ENCODE measurements at regions not wholly inside any gene's neighbourhood (a gene's known extent, or its start where the extent isn't known, plus 50 kb on each side); places are given as distances from the start of the nearest gene placed in this dataset.

DNA sequence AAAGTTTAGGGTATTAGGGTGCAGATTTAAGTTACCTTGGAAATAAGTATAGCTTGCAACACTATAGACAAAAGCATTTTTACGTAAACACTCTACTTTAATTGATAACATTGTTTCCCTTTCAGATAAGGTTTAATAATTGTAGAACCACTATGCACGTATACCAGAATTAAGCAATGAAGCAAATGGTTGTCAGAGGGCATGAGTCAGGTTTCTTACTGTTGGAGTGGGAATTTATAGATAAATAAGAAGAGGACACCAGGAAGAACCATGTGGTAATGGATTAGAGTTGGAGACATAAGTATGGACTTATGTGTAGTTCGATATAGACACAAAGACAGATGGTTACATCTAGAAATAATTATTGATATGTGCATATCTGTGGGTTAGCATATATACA lies 355.6 kb downstream of the ETV1 start:
- H3K9me3 ChIP-seq (ENCODE audit: insufficient read depth, low read length) = no peaks in the 10 kb centered on the region
- no peak overlapping the region for H2AFZ ChIP-seq (ENCODE audit: low read depth, low read length)
- TF ChIP-seq, protein P1, sequence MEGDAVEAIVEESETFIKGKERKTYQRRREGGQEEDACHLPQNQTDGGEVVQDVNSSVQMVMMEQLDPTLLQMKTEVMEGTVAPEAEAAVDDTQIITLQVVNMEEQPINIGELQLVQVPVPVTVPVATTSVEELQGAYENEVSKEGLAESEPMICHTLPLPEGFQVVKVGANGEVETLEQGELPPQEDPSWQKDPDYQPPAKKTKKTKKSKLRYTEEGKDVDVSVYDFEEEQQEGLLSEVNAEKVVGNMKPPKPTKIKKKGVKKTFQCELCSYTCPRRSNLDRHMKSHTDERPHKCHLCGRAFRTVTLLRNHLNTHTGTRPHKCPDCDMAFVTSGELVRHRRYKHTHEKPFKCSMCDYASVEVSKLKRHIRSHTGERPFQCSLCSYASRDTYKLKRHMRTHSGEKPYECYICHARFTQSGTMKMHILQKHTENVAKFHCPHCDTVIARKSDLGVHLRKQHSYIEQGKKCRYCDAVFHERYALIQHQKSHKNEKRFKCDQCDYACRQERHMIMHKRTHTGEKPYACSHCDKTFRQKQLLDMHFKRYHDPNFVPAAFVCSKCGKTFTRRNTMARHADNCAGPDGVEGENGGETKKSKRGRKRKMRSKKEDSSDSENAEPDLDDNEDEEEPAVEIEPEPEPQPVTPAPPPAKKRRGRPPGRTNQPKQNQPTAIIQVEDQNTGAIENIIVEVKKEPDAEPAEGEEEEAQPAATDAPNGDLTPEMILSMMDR (IDR thresholded peaks at IDR 0.05; ENCODE audit: low read depth, low read length) = no peak
- no peak for TF ChIP-seq EZH2phosphoT487 (IDR thresholded peaks at IDR 0.05; ENCODE audit: low read depth)
- H3K27me3 ChIP-seq (ENCODE audit: low read depth, low read length) = no peaks in the 10 kb centered on the region
- H3K36me3 ChIP-seq (replicated peaks; ENCODE audit: low read depth, low read length) = no peaks in the 10 kb centered on the region
- no peaks in the 10 kb centered on the region for H3K79me2 ChIP-seq (ENCODE audit: low read length)
- no peak overlapping the region for H3K4me2 ChIP-seq (ENCODE audit: low read length)
- no peak overlapping the region for H3K27ac ChIP-seq (ENCODE audit: low read length)
- no peak overlapping the region for H3K9ac ChIP-seq (ENCODE audit: low read length)
- no peaks in the 10 kb centered on the region for H3K4me1 ChIP-seq (ENCODE audit: low read length)
- no peak overlapping the region for H3K4me3 ChIP-seq (ENCODE audit: low read length)
- H4K20me1 ChIP-seq (ENCODE audit: insufficient read depth, low read length) = no peaks in the 10 kb centered on the region

DNA sequence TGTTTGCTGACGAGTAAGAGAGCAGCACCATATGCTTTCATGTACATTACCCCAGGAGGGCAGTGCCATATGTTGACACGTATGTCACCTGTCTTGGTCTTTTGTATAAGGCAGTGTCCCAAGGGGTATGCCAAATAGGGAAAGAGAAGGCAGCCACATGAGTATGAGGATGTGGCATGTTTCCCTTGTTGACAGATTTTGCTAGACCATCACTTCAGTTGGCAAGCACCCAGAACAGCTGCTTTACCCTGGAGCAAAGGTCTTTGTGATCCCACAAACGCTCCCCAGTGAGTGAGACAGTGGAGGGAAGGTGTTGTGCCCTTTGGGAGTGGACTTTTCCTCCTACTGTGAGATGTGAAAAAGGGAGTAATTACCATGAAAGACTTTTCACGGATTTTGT lies 350.1 kb downstream of the ETV1 start:
- H3K4me1 ChIP-seq (ENCODE audit: low read length) = peaks cover 11% of the 10 kb centered on the region
- no peak overlapping the region for H2AFZ ChIP-seq (ENCODE audit: low read depth, low read length)
- H3K4me2 ChIP-seq (ENCODE audit: low read length) = no peak overlapping the region
- no peaks in the 10 kb centered on the region for H4K20me1 ChIP-seq (ENCODE audit: insufficient read depth, low read length)
- H3K79me2 ChIP-seq (ENCODE audit: low read length) = no peaks in the 10 kb centered on the region
- H3K4me3 ChIP-seq (ENCODE audit: low read length) = no peak overlapping the region
- TF ChIP-seq, protein P1 (IDR thresholded peaks at IDR 0.05; ENCODE audit: low read depth, low read length) = no peak
- TF ChIP-seq EZH2phosphoT487 (IDR thresholded peaks at IDR 0.05; ENCODE audit: low read depth) = no peak
- no peak overlapping the region for H3K9ac ChIP-seq (ENCODE audit: low read length)
- H3K27ac ChIP-seq (ENCODE audit: low read length) = no peak overlapping the region
- no peaks in the 10 kb centered on the region for H3K9me3 ChIP-seq (ENCODE audit: insufficient read depth, low read length)
- no peaks in the 10 kb centered on the region for H3K36me3 ChIP-seq (replicated peaks; ENCODE audit: low read depth, low read length)
- no peaks in the 10 kb centered on the region for H3K27me3 ChIP-seq (ENCODE audit: low read depth, low read length)

DNA sequence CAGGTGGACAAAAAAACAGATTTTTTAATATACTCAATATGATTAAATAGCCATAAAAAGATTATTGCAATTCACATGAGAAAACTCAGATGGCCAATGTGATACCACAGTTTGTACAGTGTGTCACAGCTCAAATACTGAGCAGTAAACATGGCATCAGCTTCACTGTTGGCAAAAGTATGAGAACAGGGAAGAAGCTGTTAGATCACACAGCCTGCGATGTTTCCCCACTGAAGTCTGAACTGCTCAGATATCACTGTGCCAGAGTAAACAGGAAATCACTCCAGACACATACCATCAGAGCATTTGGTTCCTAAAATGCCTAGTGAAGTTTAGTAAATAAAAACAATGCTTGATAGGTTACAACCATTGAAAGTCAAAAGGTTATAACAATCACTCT lies 347.8 kb downstream of the ETV1 start:
- Histone ChIP-seq H3K27ac (ENCODE audit: low read length) (no peak overlapping the region), H4K20me1 (ENCODE audit: insufficient read depth, low read length) (no peaks in the 10 kb centered on the region), H3K27me3 (ENCODE audit: low read depth, low read length) (no peaks in the 10 kb centered on the region), H3K79me2 (ENCODE audit: low read length) (no peaks in the 10 kb centered on the region), H2AFZ (ENCODE audit: low read depth, low read length) (no peak overlapping the region), H3K4me1 (ENCODE audit: low read length) (peaks cover 11% of the 10 kb centered on the region), H3K9ac (ENCODE audit: low read length) (no peak overlapping the region), H3K9me3 (ENCODE audit: insufficient read depth, low read length) (no peaks in the 10 kb centered on the region), H3K4me3 (ENCODE audit: low read length) (no peak overlapping the region), H3K36me3 (replicated peaks; ENCODE audit: low read depth, low read length) (no peaks in the 10 kb centered on the region), H3K4me2 (ENCODE audit: low read length) (no peak overlapping the region)
- TF ChIP-seq, protein P1 (IDR thresholded peaks at IDR 0.05; ENCODE audit: low read depth, low read length) = no peak
- no peak for TF ChIP-seq EZH2phosphoT487 (IDR thresholded peaks at IDR 0.05; ENCODE audit: low read depth)

DNA sequence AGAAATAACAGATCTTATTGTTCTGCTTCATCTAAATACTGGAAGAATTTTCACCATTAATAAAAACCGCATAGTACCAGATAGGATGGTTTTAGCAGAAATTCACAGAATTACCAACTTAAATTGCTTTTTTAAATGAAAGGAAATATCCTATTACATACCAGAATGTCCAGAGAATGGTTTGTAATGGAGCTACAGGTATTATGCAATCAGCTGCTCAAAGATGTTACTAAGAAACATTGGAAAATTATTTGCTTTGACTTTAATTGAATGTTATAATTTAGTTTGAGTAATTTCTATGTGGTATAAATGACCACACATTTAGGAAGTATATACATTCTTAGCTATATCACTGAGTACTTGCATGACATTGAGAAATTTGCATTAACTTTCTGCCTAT lies 338.3 kb downstream of the ETV1 start:
- H3K79me2 ChIP-seq (ENCODE audit: low read length) = no peaks in the 10 kb centered on the region
- H3K27me3 ChIP-seq (ENCODE audit: low read depth, low read length) = no peaks in the 10 kb centered on the region
- no peak overlapping the region for H3K4me2 ChIP-seq (ENCODE audit: low read length)
- TF ChIP-seq, protein P1 (IDR thresholded peaks at IDR 0.05; ENCODE audit: low read depth, low read length) = no peak
- no peak for TF ChIP-seq EZH2phosphoT487 (IDR thresholded peaks at IDR 0.05; ENCODE audit: low read depth)
- H3K27ac ChIP-seq (ENCODE audit: low read length) = no peak overlapping the region
- H3K9ac ChIP-seq (ENCODE audit: low read length) = no peak overlapping the region
- no peaks in the 10 kb centered on the region for H3K9me3 ChIP-seq (ENCODE audit: insufficient read depth, low read length)
- no peaks in the 10 kb centered on the region for H3K36me3 ChIP-seq (replicated peaks; ENCODE audit: low read depth, low read length)
- no peaks in the 10 kb centered on the region for H3K4me1 ChIP-seq (ENCODE audit: low read length)
- H4K20me1 ChIP-seq (ENCODE audit: insufficient read depth, low read length) = no peaks in the 10 kb centered on the region
- no peak overlapping the region for H2AFZ ChIP-seq (ENCODE audit: low read depth, low read length)
- H3K4me3 ChIP-seq (ENCODE audit: low read length) = no peak overlapping the region

Data from OCI-LY3 (cell line).